ENCODE measurements at regions not wholly inside any gene's neighbourhood (a gene's known extent, or its start where the extent isn't known, plus 50 kb on each side); places are given as distances from the start of the nearest gene placed in this dataset.

DNA sequence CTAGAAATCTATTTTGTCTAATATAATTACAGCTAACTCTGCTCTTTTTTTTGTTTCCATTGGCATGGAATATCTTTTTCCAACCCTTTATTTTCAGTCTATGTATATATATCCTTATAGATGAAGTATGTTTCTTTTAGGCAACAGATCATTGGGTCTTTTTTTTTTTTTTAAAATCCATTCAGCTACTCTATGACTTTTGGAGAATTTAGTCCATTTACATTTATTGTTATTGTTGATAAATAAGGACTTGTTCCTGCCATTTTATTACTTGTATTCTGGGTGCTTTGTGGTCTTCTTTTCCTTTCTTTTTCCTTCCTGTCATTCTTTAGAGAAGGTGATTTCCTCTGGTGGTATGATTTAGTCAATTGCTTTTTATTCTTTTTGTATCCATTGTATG is 296.8 kb downstream of the SMARCA2 start:
- intact Hi-C loops (cut with DNase I; ENCODE audit: low total_unique reads), result no loop called here
- no peak overlapping the region for H3K4me3 ChIP-seq
- H3K9me3 ChIP-seq, result no peaks in the 10 kb centered on the region
- no peak for DNase-seq
- no peaks in the 10 kb centered on the region for H3K36me3 ChIP-seq (ENCODE audit: low read depth, missing control alignments)
- no peak overlapping the region for H3K27ac ChIP-seq
- TF ChIP-seq POLR2A (IDR thresholded peaks at IDR 0.05), result no peak
- TF ChIP-seq, protein P1, sequence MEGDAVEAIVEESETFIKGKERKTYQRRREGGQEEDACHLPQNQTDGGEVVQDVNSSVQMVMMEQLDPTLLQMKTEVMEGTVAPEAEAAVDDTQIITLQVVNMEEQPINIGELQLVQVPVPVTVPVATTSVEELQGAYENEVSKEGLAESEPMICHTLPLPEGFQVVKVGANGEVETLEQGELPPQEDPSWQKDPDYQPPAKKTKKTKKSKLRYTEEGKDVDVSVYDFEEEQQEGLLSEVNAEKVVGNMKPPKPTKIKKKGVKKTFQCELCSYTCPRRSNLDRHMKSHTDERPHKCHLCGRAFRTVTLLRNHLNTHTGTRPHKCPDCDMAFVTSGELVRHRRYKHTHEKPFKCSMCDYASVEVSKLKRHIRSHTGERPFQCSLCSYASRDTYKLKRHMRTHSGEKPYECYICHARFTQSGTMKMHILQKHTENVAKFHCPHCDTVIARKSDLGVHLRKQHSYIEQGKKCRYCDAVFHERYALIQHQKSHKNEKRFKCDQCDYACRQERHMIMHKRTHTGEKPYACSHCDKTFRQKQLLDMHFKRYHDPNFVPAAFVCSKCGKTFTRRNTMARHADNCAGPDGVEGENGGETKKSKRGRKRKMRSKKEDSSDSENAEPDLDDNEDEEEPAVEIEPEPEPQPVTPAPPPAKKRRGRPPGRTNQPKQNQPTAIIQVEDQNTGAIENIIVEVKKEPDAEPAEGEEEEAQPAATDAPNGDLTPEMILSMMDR (IDR thresholded peaks at IDR 0.05), result no peak
- no peaks in the 10 kb centered on the region for H3K4me1 ChIP-seq
- H3K27me3 ChIP-seq, result no peaks in the 10 kb centered on the region

DNA sequence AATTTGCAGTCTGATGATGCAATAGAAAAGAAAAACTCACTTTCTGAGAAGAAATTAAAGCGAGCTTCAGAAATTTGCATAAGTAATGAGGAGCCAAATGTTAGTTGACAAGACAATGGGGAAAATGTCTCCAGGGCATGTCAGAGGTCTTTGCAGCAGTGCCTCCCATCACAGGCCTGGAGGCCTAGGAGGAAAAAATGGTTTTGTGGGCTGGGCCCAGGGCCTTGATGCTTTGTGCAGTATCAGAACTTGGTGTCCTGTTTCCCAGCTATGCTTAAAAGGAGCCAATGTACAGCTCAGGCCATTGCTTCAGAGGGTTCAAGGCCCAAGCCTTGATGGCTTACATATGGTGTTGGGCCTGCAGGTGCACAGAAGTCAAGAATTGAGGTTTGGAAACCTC is 298.4 kb downstream of the SMARCA2 start:
- intact Hi-C loops (cut with DNase I; ENCODE audit: low total_unique reads), result no loop called here
- Histone ChIP-seq H3K4me1 (no peaks in the 10 kb centered on the region), H3K9me3 (no peaks in the 10 kb centered on the region), H3K4me3 (no peak overlapping the region), H3K27me3 (no peaks in the 10 kb centered on the region), H3K36me3 (ENCODE audit: low read depth, missing control alignments) (no peaks in the 10 kb centered on the region), H3K27ac (no peak overlapping the region)
- no peak for TF ChIP-seq POLR2A (IDR thresholded peaks at IDR 0.05)
- TF ChIP-seq, protein P1 (IDR thresholded peaks at IDR 0.05), result no peak
- 70 to 75% methylated on average over 1 of the region's 1 CpG for WGBS, 2 donors
- no peak for DNase-seq

DNA sequence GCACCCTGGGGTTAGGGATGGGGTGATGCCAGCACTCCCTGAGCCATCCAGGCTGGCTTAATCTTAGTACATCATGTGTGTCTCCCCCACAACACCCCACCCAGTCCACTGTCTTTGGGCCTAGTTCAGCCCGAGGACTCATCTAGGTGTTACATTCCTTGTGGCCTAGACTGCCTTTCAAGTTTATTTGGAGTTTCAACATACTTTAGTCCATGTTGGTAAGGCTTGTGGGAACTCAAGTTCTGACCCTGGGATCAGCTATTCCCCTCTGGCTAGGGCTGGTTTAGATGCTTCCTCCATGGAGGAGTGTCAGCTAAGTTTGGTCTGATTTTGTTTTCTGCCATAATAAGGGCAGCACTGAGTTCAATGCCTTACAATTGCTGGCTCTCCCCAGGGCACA is 302.4 kb downstream of the SMARCA2 start:
- H3K36me3 ChIP-seq (ENCODE audit: low read depth, missing control alignments), result no peaks in the 10 kb centered on the region
- H3K4me3 ChIP-seq, result no peak overlapping the region
- WGBS, 2 donors, result 61 to 100% methylated on average over 1 of the region's 1 CpG
- DNase-seq, result no peak
- intact Hi-C loops (cut with DNase I; ENCODE audit: low total_unique reads), result no loop called here
- H3K27ac ChIP-seq, result no peak overlapping the region
- TF ChIP-seq, protein P1 (IDR thresholded peaks at IDR 0.05), result no peak
- TF ChIP-seq POLR2A (IDR thresholded peaks at IDR 0.05), result no peak
- no peaks in the 10 kb centered on the region for H3K27me3 ChIP-seq
- H3K4me1 ChIP-seq, result no peaks in the 10 kb centered on the region
- no peaks in the 10 kb centered on the region for H3K9me3 ChIP-seq

DNA sequence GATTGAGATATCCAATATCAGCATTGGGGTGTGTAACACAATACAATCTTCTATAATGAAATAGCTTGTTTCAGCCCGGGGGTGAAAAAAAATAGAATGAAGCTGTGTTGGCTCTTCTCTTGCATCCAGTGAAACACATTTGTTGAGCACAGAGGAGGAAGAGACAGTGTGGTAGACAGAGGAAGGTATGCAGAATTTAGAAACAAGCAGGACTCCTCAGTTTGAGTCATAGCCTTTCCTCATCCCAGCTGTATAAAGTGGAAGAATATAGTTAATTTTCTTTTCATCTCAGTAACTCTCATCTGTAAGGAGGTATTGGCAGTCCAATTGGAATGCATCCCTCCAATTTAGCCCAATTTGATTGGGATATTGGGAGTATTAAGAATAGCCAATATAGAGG is 302.2 kb upstream of the VLDLR start:
- WGBS, 2 donors, result 83 to 89% methylated on average over 1 of the region's 1 CpG
- Histone ChIP-seq H3K4me1 (no peaks in the 10 kb centered on the region), H3K4me3 (no peak overlapping the region), H3K27me3 (no peaks in the 10 kb centered on the region), H3K36me3 (ENCODE audit: low read depth, missing control alignments) (no peaks in the 10 kb centered on the region), H3K9me3 (no peaks in the 10 kb centered on the region), H3K27ac (no peak overlapping the region)
- intact Hi-C loops (cut with DNase I; ENCODE audit: low total_unique reads), result no loop called here
- no peak for TF ChIP-seq POLR2A (IDR thresholded peaks at IDR 0.05)
- TF ChIP-seq, protein P1 (IDR thresholded peaks at IDR 0.05), result no peak
- no peak for DNase-seq

DNA sequence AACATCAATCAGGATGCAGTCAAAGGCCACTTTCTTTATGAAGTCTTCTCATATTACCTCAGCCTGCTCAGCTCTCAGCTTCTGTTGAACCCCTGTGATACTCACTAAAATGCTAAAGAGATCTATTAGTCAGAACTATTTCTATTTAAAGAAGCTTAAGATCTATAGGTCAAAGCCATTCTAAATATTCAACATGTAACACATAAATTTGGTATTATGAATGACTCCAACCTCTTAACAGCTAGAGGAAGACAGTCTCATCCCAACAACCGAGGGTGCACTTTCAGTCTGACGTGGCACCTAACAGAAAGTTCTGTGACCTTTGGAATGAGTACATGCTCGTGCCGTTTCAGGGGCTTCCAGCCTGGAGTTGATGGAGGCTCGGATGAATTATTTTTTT is 301.5 kb upstream of the VLDLR start:
- H3K27ac ChIP-seq, result no peak overlapping the region

More for the DNA sequence above, 301.5 kb upstream of the VLDLR start:
- H3K4me3 ChIP-seq, result no peak overlapping the region
- no peak for DNase-seq
- no peaks in the 10 kb centered on the region for H3K9me3 ChIP-seq
- 87 to 91% methylated on average over 5 of the region's 5 CpGs for WGBS, 2 donors
- TF ChIP-seq, protein P1 (IDR thresholded peaks at IDR 0.05), result no peak
- no peak for TF ChIP-seq POLR2A (IDR thresholded peaks at IDR 0.05)
- H3K36me3 ChIP-seq (ENCODE audit: low read depth, missing control alignments), result no peaks in the 10 kb centered on the region
- H3K27me3 ChIP-seq, result no peaks in the 10 kb centered on the region
- intact Hi-C loops (cut with DNase I; ENCODE audit: low total_unique reads), result no loop called here
- no peaks in the 10 kb centered on the region for H3K4me1 ChIP-seq

Measured in testis (tissue), 2 donors.